Activated CD8-positive, alpha-beta T cell treated with anti-CD3 and anti-CD28 coated beads for 36 hours (primary cell): ENCODE measurements at regions not wholly inside any gene's neighbourhood (a gene's known extent, or its start where the extent isn't known, plus 50 kb on each side); places are given as distances from the start of the nearest gene placed in this dataset.

Experiments used
- ATAC-seq: fragments of 200-7000 bp; cut with Tn5 transposase; one replicate; pipeline ENCODE4 v1.10.0; 2021; ENCODE audit warnings: mild to moderate bottlenecking, moderate library complexity
- CTCF ChIA-PET: fragments of 350-600 bp; sonication (Branson Sonifier 250); formaldehyde crosslinking; loops from one replicate; lab custom pipeline; 2021; ENCODE audit warnings: antibody characterized with exemption; lab: Charles Lee
- POLR2A ChIA-PET: fragments of 350-600 bp; sonication (Branson Sonifier 250); formaldehyde crosslinking; loops from one replicate; lab custom pipeline; 2021; ENCODE audit warnings: antibody characterized with exemption; lab: Charles Lee
- DNase-seq: peaks from one replicate; pipeline ENCODE4 v3.0.0-alpha.2; 2020
- H3K27ac Mint-ChIP-seq: one replicate; pipeline ENCODE4 v1.8.0; 2021; ENCODE audit warnings: mild to moderate bottlenecking, mixed read lengths
- H3K27me3 Mint-ChIP-seq: one replicate; pipeline ENCODE4 v1.8.0; 2021; ENCODE audit warnings: mixed read lengths
- H3K36me3 Mint-ChIP-seq: one replicate; pipeline ENCODE4 v1.8.0; 2021; ENCODE audit warnings: low read depth, mixed read lengths
- H3K4me1 Mint-ChIP-seq: one replicate; pipeline ENCODE4 v1.8.0; 2021; ENCODE audit warnings: low read depth, mixed read lengths
- H3K4me3 Mint-ChIP-seq: one replicate; pipeline ENCODE4 v1.8.0; 2021; ENCODE audit warnings: mild to moderate bottlenecking, moderate library complexity, mixed read lengths
- H3K9me3 Mint-ChIP-seq: one replicate; pipeline ENCODE4 v1.8.0; 2021; ENCODE audit warnings: mixed read lengths
- intact Hi-C: fragments of 100-400 bp; cut with micrococcal nuclease; formaldehyde crosslinking; loops from one replicate; pipeline ENCODE4 v1.10.0; 2022
- TF ChIP-seq, protein P1 (sequence below): fragments of 200-600 bp; IDR thresholded peaks from one replicate; pipeline ENCODE4 v1.8.0; 2022; ENCODE audit warnings: antibody characterized with exemption, mild to moderate bottlenecking

DNA sequence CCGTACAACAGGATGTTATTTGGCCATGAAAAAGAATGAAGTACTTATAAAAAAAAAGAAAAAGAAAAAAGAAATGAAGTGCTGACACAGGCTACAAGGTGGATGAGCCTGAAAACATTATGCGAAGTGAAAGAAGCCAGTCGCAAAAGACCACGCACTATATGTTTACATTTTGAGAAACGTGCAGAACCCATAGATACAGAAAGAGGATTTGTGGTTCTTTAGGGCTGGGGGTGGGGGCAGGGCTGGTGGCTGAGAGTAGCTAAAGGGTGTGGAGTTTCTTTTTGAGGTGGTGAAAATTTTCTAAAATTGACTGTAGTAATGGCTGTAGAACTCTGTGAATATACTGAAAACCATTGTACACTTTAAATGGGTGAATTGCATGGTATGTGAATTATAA is 86.0 kb upstream of the FAM20C start:
- TF ChIP-seq, protein P1, sequence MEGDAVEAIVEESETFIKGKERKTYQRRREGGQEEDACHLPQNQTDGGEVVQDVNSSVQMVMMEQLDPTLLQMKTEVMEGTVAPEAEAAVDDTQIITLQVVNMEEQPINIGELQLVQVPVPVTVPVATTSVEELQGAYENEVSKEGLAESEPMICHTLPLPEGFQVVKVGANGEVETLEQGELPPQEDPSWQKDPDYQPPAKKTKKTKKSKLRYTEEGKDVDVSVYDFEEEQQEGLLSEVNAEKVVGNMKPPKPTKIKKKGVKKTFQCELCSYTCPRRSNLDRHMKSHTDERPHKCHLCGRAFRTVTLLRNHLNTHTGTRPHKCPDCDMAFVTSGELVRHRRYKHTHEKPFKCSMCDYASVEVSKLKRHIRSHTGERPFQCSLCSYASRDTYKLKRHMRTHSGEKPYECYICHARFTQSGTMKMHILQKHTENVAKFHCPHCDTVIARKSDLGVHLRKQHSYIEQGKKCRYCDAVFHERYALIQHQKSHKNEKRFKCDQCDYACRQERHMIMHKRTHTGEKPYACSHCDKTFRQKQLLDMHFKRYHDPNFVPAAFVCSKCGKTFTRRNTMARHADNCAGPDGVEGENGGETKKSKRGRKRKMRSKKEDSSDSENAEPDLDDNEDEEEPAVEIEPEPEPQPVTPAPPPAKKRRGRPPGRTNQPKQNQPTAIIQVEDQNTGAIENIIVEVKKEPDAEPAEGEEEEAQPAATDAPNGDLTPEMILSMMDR: no peak
- DNase-seq (no peak), ATAC-seq (no peak)
- POLR2A ChIA-PET: no interaction called here
- peaks cover 16% of the 10 kb centered on the region for H3K27me3 Mint-ChIP-seq
- no peak overlapping the region for H3K27ac Mint-ChIP-seq
- intact Hi-C loops: no loop called here
- CTCF ChIA-PET: no interaction called here
- H3K4me3 Mint-ChIP-seq: no peak overlapping the region
- H3K36me3 Mint-ChIP-seq: no peaks in the 10 kb centered on the region
- H3K4me1 Mint-ChIP-seq: no peaks in the 10 kb centered on the region
- no peaks in the 10 kb centered on the region for H3K9me3 Mint-ChIP-seq

DNA sequence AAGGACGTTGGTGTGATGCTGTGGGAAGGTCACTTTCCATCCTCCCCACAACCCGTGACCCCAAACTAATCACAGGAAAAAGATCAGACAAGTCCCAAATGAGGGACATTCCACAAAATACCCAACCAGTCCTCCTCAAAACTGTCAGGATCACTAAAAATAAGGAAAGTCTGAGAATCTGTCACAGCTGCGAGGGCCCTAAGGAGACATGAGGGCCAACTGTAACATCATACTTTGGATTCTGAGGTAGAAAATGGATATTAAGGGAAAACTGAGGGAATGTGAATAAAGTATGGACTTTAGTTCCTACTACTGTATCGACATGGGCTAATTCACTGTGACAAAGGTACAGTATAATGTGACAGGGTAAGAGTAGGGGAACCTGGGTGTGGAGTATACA is 85.1 kb upstream of the FAM20C start:
- intact Hi-C loops: no loop called here
- Mint-ChIP-seq H3K27me3 (peaks cover 18% of the 10 kb centered on the region), H3K4me3 (no peak overlapping the region), H3K4me1 (no peaks in the 10 kb centered on the region), H3K27ac (no peak overlapping the region), H3K36me3 (no peaks in the 10 kb centered on the region), H3K9me3 (no peaks in the 10 kb centered on the region)
- TF ChIP-seq, protein P1: no peak
- DNase-seq (no peak), ATAC-seq (no peak)
- POLR2A ChIA-PET: no interaction called here
- CTCF ChIA-PET: no interaction called here

DNA sequence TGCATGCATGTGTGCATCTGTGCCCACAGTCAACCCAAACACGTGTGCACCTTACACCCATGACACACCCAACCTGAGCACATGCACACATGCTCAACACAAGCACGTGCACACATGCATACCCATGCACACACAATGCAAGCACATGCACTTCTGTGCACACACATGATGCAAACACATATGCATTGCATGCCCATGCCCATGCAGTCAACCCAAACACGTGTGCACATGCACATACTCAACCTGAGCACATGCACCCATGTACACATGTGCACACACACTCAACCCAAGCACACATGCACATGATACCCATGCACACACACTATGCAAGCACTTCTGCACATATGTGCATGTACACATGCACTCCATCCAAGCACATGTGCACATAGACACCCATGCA is 84.5 kb upstream of the FAM20C start:
- Mint-ChIP-seq H3K4me3 (no peak overlapping the region), H3K27me3 (peaks cover 22% of the 10 kb centered on the region), H3K27ac (no peak overlapping the region), H3K36me3 (no peaks in the 10 kb centered on the region), H3K4me1 (no peaks in the 10 kb centered on the region), H3K9me3 (peaks cover 2% of the 10 kb centered on the region)
- ChIA-PET POLR2A (no interaction called here), CTCF (no interaction called here)
- intact Hi-C loops: no loop called here
- TF ChIP-seq, protein P1: no peak
- no peak for ATAC-seq
- DNase-seq: no peak

DNA sequence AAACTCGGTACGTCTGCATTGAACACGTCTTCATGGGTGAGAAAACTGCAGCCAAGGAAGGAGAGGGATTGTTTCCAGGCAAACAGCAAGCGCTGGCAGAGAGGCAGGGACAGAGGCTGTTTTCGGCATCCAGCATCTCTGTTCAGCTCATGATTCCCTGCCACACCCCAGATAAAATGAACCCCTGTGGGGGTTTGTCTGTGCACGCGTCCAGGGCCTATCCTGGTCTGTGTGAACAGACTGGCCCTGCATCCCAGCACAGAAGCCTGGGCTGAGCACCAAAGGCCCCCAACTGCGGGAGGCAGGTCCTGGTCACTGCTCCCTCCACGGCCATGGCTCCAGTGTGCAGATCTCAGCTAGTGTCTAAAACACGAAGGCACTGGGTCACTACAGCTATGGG is 83.3 kb upstream of the FAM20C start:
- TF ChIP-seq, protein P1: no peak
- Mint-ChIP-seq H3K36me3 (no peaks in the 10 kb centered on the region), H3K9me3 (peaks cover 6% of the 10 kb centered on the region), H3K27me3 (peaks cover 26% of the 10 kb centered on the region), H3K4me3 (no peak overlapping the region), H3K27ac (no peak overlapping the region), H3K4me1 (no peaks in the 10 kb centered on the region)
- no peak for ATAC-seq
- intact Hi-C loops: no loop called here
- POLR2A ChIA-PET: no interaction called here
- CTCF ChIA-PET: no interaction called here
- no peak for DNase-seq

DNA sequence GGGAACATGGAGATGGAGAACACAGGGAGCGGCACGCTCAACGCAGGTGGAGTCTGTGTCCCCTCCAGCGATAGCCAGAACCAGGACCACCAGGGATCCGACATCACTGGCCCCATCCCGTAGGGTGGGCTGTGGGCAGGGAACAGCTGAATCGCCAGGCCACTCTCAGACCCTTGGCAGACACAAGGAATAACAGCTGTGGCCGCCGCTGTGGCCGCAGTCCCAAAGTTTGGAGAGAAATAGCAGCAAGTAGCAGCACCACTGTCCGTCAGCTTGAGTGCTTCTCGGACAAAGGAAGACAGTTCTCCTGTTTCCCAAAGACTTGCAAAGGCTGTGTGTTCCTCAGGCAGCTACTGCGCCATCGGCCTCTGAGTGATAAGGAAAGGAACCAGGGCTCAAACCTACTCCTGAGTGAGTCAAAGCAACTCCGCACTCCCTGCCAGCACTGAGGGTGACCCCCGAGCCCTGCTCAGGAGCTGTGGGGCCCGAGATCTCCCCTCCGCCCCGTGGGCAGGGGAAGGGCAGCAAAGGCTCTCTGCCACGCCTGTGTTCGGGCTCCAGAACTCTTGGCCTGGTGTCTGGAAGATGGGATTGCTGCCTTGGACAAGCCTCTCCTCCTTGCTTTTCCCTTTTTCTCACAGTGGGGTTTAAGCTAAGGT is 82.3 kb upstream of the FAM20C start:
- no peaks in the 10 kb centered on the region for H3K36me3 Mint-ChIP-seq
- CTCF ChIA-PET: no interaction called here
- H3K4me3 Mint-ChIP-seq: no peak overlapping the region
- ATAC-seq (no peak), DNase-seq (no peak)
- H3K27me3 Mint-ChIP-seq: peaks cover 30% of the 10 kb centered on the region
- no peak overlapping the region for H3K27ac Mint-ChIP-seq
- peaks cover 10% of the 10 kb centered on the region for H3K9me3 Mint-ChIP-seq
- POLR2A ChIA-PET: no interaction called here
- intact Hi-C loops: no loop called here
- TF ChIP-seq, protein P1: no peak
- H3K4me1 Mint-ChIP-seq: no peaks in the 10 kb centered on the region
